Mesenchymal stem cell (in vitro differentiated cells and primary cell): ENCODE measurements at regions not wholly inside any gene's neighbourhood (a gene's known extent, or its start where the extent isn't known, plus 50 kb on each side); places are given as distances from the start of the nearest gene placed in this dataset.

Experiments used
- DNase-seq: peaks from one replicate; pipeline ENCODE4 v3.0.0-alpha.2; 2013
- H2AFZ ChIP-seq: one replicate; pipeline ENCODE4 v1.6.1; 2013; ENCODE audit warnings: low read depth, mild to moderate bottlenecking, control low read depth, inconsistent platforms, low read length, moderate library complexity
- H2AK5ac ChIP-seq: 2 replicates; pipeline ENCODE4 v1.6.1; 2013; ENCODE audit warnings: low read length, moderate library complexity, mild to moderate bottlenecking, inconsistent platforms; ENCODE audit not compliant: severe bottlenecking
- H2BK120ac ChIP-seq: one replicate; pipeline ENCODE4 v1.6.1; 2013; ENCODE audit warnings: low read depth, mild to moderate bottlenecking, inconsistent platforms, low read length, moderate library complexity
- H2BK12ac ChIP-seq, 2 experiments: one replicate each; pipeline ENCODE4 v1.6.1; 2013; ENCODE audit warnings: inconsistent platforms in 2 of 2, low read length in 2 of 2, mild to moderate bottlenecking in 2 of 2, moderate library complexity in 2 of 2, control low read depth in 1 of 2
- H2BK15ac ChIP-seq: one replicate; pipeline ENCODE4 v1.6.1; 2013; ENCODE audit warnings: mild to moderate bottlenecking, low read depth, inconsistent platforms; ENCODE audit not compliant: poor library complexity, severe bottlenecking
- H2BK5ac ChIP-seq: 2 replicates; pipeline ENCODE4 v1.6.1; 2013; ENCODE audit warnings: low read depth, mild to moderate bottlenecking, low read length, control low read depth, inconsistent platforms; ENCODE audit not compliant: poor library complexity, severe bottlenecking
- H3K14ac ChIP-seq, 2 experiments: one replicate each; pipeline ENCODE4 v1.6.1; 2013; ENCODE audit warnings: inconsistent platforms in 2 of 2, low read length in 2 of 2, control low read depth in 1 of 2, mild to moderate bottlenecking in 1 of 2, moderate library complexity in 1 of 2
- H3K18ac ChIP-seq, 2 experiments: one replicate each; pipeline ENCODE4 v1.6.1; 2013; ENCODE audit warnings: inconsistent platforms in 2 of 2, low read length in 2 of 2, control low read depth in 1 of 2, low read depth in 1 of 2, mild to moderate bottlenecking in 1 of 2
- H3K23ac ChIP-seq, 2 experiments: one replicate each; pipeline ENCODE4 v1.6.1; 2013; ENCODE audit warnings: inconsistent platforms in 2 of 2, low read length in 2 of 2, mild to moderate bottlenecking in 2 of 2, moderate library complexity in 2 of 2, control low read depth in 1 of 2
- H3K27ac ChIP-seq: 2 replicates; pipeline ENCODE4 v1.5.1; 2013; ENCODE audit warnings: mild to moderate bottlenecking, moderate library complexity, low read length, control low read depth, inconsistent platforms; ENCODE audit not compliant: poor library complexity, severe bottlenecking
- H3K27me3 ChIP-seq, 2 experiments: 2 replicates each; pipeline versions ENCODE4 v1.6.1 to v1.7.0; 2013; ENCODE audit warnings: low read length in 2 of 2, mild to moderate bottlenecking in 2 of 2, moderate library complexity in 2 of 2, control low read depth in 1 of 2, inconsistent platforms in 1 of 2; ENCODE audit not compliant: control insufficient read depth in 1 of 2, insufficient read depth in 1 of 2
- H3K36me3 ChIP-seq, 2 experiments: 2 replicates each; pipeline versions ENCODE4 v1.6.1 to v1.7.0; 2013; ENCODE audit warnings: low read length in 2 of 2, control low read depth in 1 of 2, inconsistent platforms in 1 of 2, low read depth in 1 of 2, mild to moderate bottlenecking in 1 of 2; ENCODE audit not compliant: insufficient read depth in 2 of 2, control insufficient read depth in 1 of 2
- H3K4ac ChIP-seq, 2 experiments: one replicate each; pipeline ENCODE4 v1.6.1; 2013; ENCODE audit warnings: inconsistent platforms in 2 of 2, low read length in 2 of 2, mild to moderate bottlenecking in 2 of 2, moderate library complexity in 2 of 2, control low read depth in 1 of 2, low read depth in 1 of 2
- H3K4me1 ChIP-seq: 2 replicates; pipeline ENCODE4 v1.6.1; 2013; ENCODE audit warnings: low read depth, low read length, control low read depth; ENCODE audit not compliant: control insufficient read depth, insufficient read depth
- H3K4me2 ChIP-seq: 2 replicates; pipeline ENCODE4 v1.6.1; 2013; ENCODE audit warnings: low read length, mild to moderate bottlenecking, inconsistent platforms; ENCODE audit not compliant: poor library complexity, severe bottlenecking
- H3K4me3 ChIP-seq, 2 experiments: 2 replicates each; pipeline versions ENCODE4 v1.5.1 to v1.7.0; 2013; ENCODE audit warnings: low read length in 2 of 2, mild to moderate bottlenecking in 2 of 2, control low read depth in 1 of 2, low read depth in 1 of 2; ENCODE audit not compliant: insufficient read depth in 1 of 2
- H3K79me1 ChIP-seq: replicated peaks from 2 replicates; pipeline ENCODE4 v1.6.1; 2013; ENCODE audit warnings: mild to moderate bottlenecking, control low read depth, low read length, inconsistent platforms; ENCODE audit not compliant: poor library complexity, severe bottlenecking
- H3K9ac ChIP-seq: 2 replicates; pipeline ENCODE4 v1.7.0; 2013; ENCODE audit warnings: mild to moderate bottlenecking, low read length, moderate library complexity
- H3K9me3 ChIP-seq: 2 replicates; pipeline ENCODE4 v1.7.0; 2013; ENCODE audit warnings: mild to moderate bottlenecking, low read length; ENCODE audit not compliant: control insufficient read depth
- H4K8ac ChIP-seq: one replicate; pipeline ENCODE4 v1.6.1; 2013; ENCODE audit warnings: inconsistent platforms, mild to moderate bottlenecking, low read length, moderate library complexity
- H4K91ac ChIP-seq: one replicate; pipeline ENCODE4 v1.6.1; 2013; ENCODE audit warnings: mild to moderate bottlenecking, low read length, inconsistent platforms
- WGBS: methylation state at CpG from one replicate; pipeline ENCODE4 v1.1.7; 2013; ENCODE audit warnings: mixed read lengths; 5-methylcytosine and 5-hydroxymethylcytosine counted together

DNA sequence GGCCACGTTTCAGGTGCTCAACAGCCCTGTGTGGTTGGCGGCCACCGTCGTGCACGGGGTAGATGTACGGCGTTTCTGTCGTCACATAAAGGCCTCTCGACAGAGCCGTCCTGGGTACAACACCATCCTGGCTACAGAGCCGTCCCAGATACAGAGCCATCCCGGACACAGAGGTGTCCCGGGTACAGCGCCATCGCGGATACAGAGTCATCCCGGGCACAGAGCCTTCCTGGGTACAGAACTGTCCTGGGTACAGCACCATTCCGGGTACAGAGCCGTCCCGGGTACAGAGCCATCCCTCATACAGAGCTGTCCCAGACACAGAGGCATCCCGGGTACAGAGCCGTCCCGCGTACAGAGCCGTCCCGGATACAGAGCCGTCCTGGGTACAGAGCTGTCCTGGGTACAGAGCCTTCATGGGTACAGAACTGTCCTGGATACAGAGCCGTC is 222.7 kb upstream of the SOX1 start:
- Histone ChIP-seq H4K91ac (no peak overlapping the region), H2BK12ac (no peak overlapping the region), H3K27me3 (no peaks in the 10 kb centered on the region), H4K8ac (no peak overlapping the region), H3K18ac (no peak overlapping the region), H3K4me2 (no peak overlapping the region), H3K4ac (no peak overlapping the region), H3K9ac (no peak overlapping the region), H2AK5ac (no peak overlapping the region), H2BK120ac (no peak overlapping the region), H2BK5ac (no peak overlapping the region), H3K14ac (no peak overlapping the region), H3K79me1 (no peaks in the 10 kb centered on the region), H3K4me1 (no peaks in the 10 kb centered on the region), H3K4me3 (no peak overlapping the region), H3K27ac (no peak overlapping the region), H3K9me3 (no peaks in the 10 kb centered on the region), H2AFZ (no peak overlapping the region), H2BK15ac (no peak overlapping the region), H3K23ac (no peak overlapping the region), H3K36me3 (no peaks in the 10 kb centered on the region)
- no peak for DNase-seq
- 90% methylated on average over 28 of the region's 28 CpGs for WGBS

DNA sequence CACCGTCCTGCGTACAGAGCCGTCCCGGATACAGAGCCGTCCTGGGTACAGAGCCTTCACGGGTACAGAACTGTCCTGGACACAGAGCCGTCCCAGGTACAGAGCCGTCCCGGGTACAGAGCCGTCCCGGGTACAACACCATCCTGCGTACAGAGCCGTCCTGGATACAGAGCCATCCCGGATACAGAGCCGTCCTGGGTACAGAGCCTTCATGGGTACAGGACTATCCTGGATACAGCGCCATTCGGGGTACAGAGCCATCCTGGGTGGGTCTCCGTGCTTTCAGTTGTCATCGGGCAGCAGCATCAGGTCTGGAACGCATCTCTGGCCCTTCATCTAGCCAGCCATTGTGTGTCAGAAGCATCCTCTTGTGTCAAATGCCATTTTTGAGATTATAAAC is 222.3 kb upstream of the SOX1 start:
- no peaks in the 10 kb centered on the region for H3K27me3 ChIP-seq
- no peaks in the 10 kb centered on the region for H3K79me1 ChIP-seq
- H2BK5ac ChIP-seq = no peak overlapping the region
- no peak overlapping the region for H3K23ac ChIP-seq
- no peak overlapping the region for H2BK15ac ChIP-seq
- H2AFZ ChIP-seq = no peak overlapping the region
- H3K9ac ChIP-seq = no peak overlapping the region
- no peak overlapping the region for H2BK120ac ChIP-seq
- H4K91ac ChIP-seq = no peak overlapping the region
- no peak overlapping the region for H3K4ac ChIP-seq
- no peak overlapping the region for H2BK12ac ChIP-seq
- no peaks in the 10 kb centered on the region for H3K4me1 ChIP-seq
- WGBS = 90% methylated on average over 20 of the region's 20 CpGs
- H3K27ac ChIP-seq = no peak overlapping the region
- no peak overlapping the region for H3K18ac ChIP-seq
- H4K8ac ChIP-seq = no peak overlapping the region
- DNase-seq = no peak
- H3K14ac ChIP-seq = no peak overlapping the region
- H3K36me3 ChIP-seq = no peaks in the 10 kb centered on the region
- H3K4me2 ChIP-seq = no peak overlapping the region
- H3K9me3 ChIP-seq = no peaks in the 10 kb centered on the region
- H2AK5ac ChIP-seq = no peak overlapping the region
- no peak overlapping the region for H3K4me3 ChIP-seq

DNA sequence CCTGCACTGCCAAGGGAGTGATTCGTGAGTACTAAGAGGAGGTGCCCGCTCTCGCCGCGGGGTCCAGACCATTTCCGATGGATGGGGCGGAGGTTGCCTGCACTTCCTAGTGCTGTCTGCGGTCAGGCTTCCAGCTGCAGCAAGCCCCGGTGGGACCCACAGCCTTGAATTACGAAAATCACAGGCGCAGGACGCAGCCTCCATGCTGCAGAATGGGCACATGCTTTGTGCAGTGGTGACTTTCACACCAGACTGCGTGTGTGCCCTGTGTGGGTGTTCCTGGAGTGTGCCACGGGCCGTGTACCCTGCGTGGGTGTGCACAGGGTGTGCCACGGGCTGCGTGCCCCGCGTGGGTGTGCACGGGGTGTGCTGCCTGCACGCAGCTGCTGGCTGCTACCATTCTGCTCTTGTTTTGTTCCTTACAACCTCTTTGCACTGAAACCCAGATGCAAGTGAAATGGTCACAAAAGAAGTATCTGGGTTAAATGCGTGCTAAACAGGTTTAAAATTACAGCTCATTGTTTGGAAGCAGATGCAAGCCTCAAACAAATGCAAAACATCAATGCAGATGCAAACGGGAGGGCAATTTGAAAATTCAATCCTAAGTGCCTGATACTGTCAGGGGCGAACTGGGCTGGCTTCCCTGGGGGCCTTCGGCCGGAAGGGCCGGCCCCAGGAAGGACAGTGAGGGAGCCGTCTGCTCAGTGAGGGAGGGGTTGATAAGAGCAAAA is 221.2 kb upstream of the SOX1 start:
- Histone ChIP-seq H2AFZ (no peak overlapping the region), H3K79me1 (no peaks in the 10 kb centered on the region), H3K4me2 (no peak overlapping the region), H3K9me3 (no peaks in the 10 kb centered on the region), H2BK12ac (no peak overlapping the region), H2BK120ac (no peak overlapping the region), H3K27me3 (no peaks in the 10 kb centered on the region), H3K23ac (no peak overlapping the region), H2BK15ac (no peak overlapping the region), H3K4ac (no peak overlapping the region), H2AK5ac (no peak overlapping the region), H3K27ac (no peak overlapping the region), H3K9ac (no peak overlapping the region), H3K4me3 (no peak overlapping the region), H2BK5ac (no peak overlapping the region), H4K8ac (no peak overlapping the region), H3K4me1 (peaks cover 2% of the 10 kb centered on the region), H3K18ac (no peak overlapping the region), H4K91ac (no peak overlapping the region), H3K36me3 (no peaks in the 10 kb centered on the region), H3K14ac (no peak overlapping the region)
- 35% methylated on average over 28 of the region's 29 CpGs for WGBS
- no peak for DNase-seq

DNA sequence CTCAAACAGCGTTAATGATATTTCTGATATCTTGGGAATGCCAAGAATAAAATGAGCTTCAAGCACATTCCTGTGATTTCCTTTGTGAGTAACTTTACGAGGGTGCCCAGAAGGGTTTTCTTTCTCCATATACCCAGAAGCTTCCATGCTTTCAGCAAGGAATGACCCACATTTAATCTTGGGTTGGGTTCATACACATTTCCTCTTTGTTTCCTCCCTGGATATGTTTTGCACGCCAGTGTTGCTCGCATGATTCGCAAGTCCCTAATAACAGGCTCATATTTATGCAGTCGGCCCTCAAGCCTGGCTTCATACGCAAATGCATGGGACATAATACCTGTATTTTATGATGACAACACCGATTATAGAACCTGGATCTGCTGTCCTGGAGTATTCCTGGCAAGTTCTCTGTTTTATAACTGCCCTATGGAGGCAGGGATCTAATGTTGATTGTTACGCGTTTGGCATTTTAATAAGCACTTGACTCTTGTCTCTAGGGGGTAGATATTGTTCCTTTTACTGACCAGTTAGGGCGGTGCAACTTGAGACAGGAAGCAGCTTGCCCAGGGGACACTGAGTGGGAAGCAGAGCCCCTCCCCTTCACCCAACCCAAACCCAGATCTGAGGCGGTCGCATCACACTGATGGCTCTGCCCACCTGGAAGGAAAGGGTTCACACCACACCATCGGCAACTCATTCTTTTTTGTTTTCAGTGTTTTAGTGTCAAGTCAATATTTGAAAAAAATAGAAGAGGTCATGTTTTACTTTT is 220.4 kb upstream of the SOX1 start:
- no peak overlapping the region for H2AK5ac ChIP-seq
- H3K4me1 ChIP-seq = peaks cover 2% of the 10 kb centered on the region
- no peak overlapping the region for H2BK15ac ChIP-seq
- H2BK120ac ChIP-seq = no peak overlapping the region
- no peak overlapping the region for H3K4me2 ChIP-seq
- no peak overlapping the region for H3K27ac ChIP-seq
- DNase-seq = no peak
- H3K4ac ChIP-seq = no peak overlapping the region
- no peak overlapping the region for H4K8ac ChIP-seq
- no peak overlapping the region for H4K91ac ChIP-seq
- no peak overlapping the region for H2AFZ ChIP-seq
- no peaks in the 10 kb centered on the region for H3K79me1 ChIP-seq
- no peak overlapping the region for H2BK5ac ChIP-seq
- no peaks in the 10 kb centered on the region for H3K9me3 ChIP-seq
- H3K27me3 ChIP-seq = no peaks in the 10 kb centered on the region
- H3K9ac ChIP-seq = no peak overlapping the region
- no peak overlapping the region for H3K14ac ChIP-seq
- no peak overlapping the region for H3K23ac ChIP-seq
- no peak overlapping the region for H3K4me3 ChIP-seq
- H2BK12ac ChIP-seq = no peak overlapping the region
- H3K18ac ChIP-seq = no peak overlapping the region
- no peaks in the 10 kb centered on the region for H3K36me3 ChIP-seq
- WGBS = 51% methylated on average over 13 of the region's 14 CpGs
